ENCODE measurements at regions not wholly inside any gene's neighbourhood (a gene's known extent, or its start where the extent isn't known, plus 50 kb on each side); places are given as distances from the start of the nearest gene placed in this dataset.
A peak's percentile ranks its signal among the peaks of the same experiment; 100 is the strongest.
"Not testable (repeated sequence)": the region's sequence is repeated elsewhere in the genome, so short reads cannot be mapped to it uniquely, and the experiment has no call there.

- no peak overlapping the region for H3K4me3 ChIP-seq (ENCODE audit: low read length)
- no peak overlapping the region for H3K9ac ChIP-seq (ENCODE audit: low read depth, low read length)
- no peak overlapping the region for H3K4me2 ChIP-seq (ENCODE audit: low read length)
- no peaks in the 10 kb centered on the region for H3K4me1 ChIP-seq (ENCODE audit: control insufficient read depth, insufficient read depth, low read length)
- H3K9me3 ChIP-seq (replicated peaks; ENCODE audit: low read length): peaks cover 8% of the 10 kb centered on the region
- no peaks in the 10 kb centered on the region for H3K27me3 ChIP-seq (ENCODE audit: control insufficient read depth, insufficient read depth, low read length)
- no peaks in the 10 kb centered on the region for H3K36me3 ChIP-seq (ENCODE audit: insufficient read depth, low read length)
These were observed 390.1 kb downstream of the LTN1 start for GRCh38 chr21:28602546-28602945.

GRCh38 chr21:28598214-28598613 lies 394.5 kb downstream of the LTN1 start:
- no peaks in the 10 kb centered on the region for H3K27me3 ChIP-seq (ENCODE audit: control insufficient read depth, insufficient read depth, low read length)
- no peak overlapping the region for H3K4me3 ChIP-seq (ENCODE audit: low read length)
- H3K4me2 ChIP-seq (ENCODE audit: low read length): no peak overlapping the region
- H3K36me3 ChIP-seq (ENCODE audit: insufficient read depth, low read length): no peaks in the 10 kb centered on the region
- H3K9ac ChIP-seq (ENCODE audit: low read depth, low read length): no peak overlapping the region
- no peaks in the 10 kb centered on the region for H3K4me1 ChIP-seq (ENCODE audit: control insufficient read depth, insufficient read depth, low read length)
- H3K9me3 ChIP-seq (replicated peaks; ENCODE audit: low read length): peaks cover 8% of the 10 kb centered on the region

GRCh38 chr21:28592205-28592865 lies 400.3 kb downstream of the LTN1 start:
- Histone ChIP-seq H3K9me3 (replicated peaks; ENCODE audit: low read length) (no peaks in the 10 kb centered on the region), H3K4me3 (ENCODE audit: low read length) (no peak overlapping the region), H3K36me3 (ENCODE audit: insufficient read depth, low read length) (no peaks in the 10 kb centered on the region), H3K4me1 (ENCODE audit: control insufficient read depth, insufficient read depth, low read length) (peaks cover 12% of the 10 kb centered on the region), H3K4me2 (ENCODE audit: low read length) (no peak overlapping the region), H3K9ac (ENCODE audit: low read depth, low read length) (no peak overlapping the region), H3K27me3 (ENCODE audit: control insufficient read depth, insufficient read depth, low read length) (no peaks in the 10 kb centered on the region)

- Histone ChIP-seq H3K36me3 (ENCODE audit: insufficient read depth, low read length) (no peaks in the 10 kb centered on the region), H3K4me2 (ENCODE audit: low read length) (no peak overlapping the region), H3K9ac (ENCODE audit: low read depth, low read length) (no peak overlapping the region), H3K9me3 (replicated peaks; ENCODE audit: low read length) (no peaks in the 10 kb centered on the region), H3K27me3 (ENCODE audit: control insufficient read depth, insufficient read depth, low read length) (no peaks in the 10 kb centered on the region), H3K4me3 (ENCODE audit: low read length) (no peak overlapping the region), H3K4me1 (ENCODE audit: control insufficient read depth, insufficient read depth, low read length) (peaks cover 16% of the 10 kb centered on the region)
These were observed 402.0 kb downstream of the LTN1 start for GRCh38 chr21:28590676-28591075.

- Histone ChIP-seq H3K4me3 (ENCODE audit: low read length) (no peak overlapping the region), H3K27me3 (ENCODE audit: control insufficient read depth, insufficient read depth, low read length) (no peaks in the 10 kb centered on the region), H3K4me1 (ENCODE audit: control insufficient read depth, insufficient read depth, low read length) (peaks cover 16% of the 10 kb centered on the region), H3K9me3 (replicated peaks; ENCODE audit: low read length) (no peaks in the 10 kb centered on the region), H3K9ac (ENCODE audit: low read depth, low read length) (no peak overlapping the region), H3K36me3 (ENCODE audit: insufficient read depth, low read length) (no peaks in the 10 kb centered on the region), H3K4me2 (ENCODE audit: low read length) (no peak overlapping the region)
These were observed 402.7 kb downstream of the LTN1 start for GRCh38 chr21:28590026-28590425.

- H3K4me3 ChIP-seq (ENCODE audit: low read length): no peak overlapping the region
- no peaks in the 10 kb centered on the region for H3K9me3 ChIP-seq (replicated peaks; ENCODE audit: low read length)
- no peak overlapping the region for H3K9ac ChIP-seq (ENCODE audit: low read depth, low read length)
- peaks cover 16% of the 10 kb centered on the region for H3K4me1 ChIP-seq (ENCODE audit: control insufficient read depth, insufficient read depth, low read length)
- no peaks in the 10 kb centered on the region for H3K27me3 ChIP-seq (ENCODE audit: control insufficient read depth, insufficient read depth, low read length)
- H3K36me3 ChIP-seq (ENCODE audit: insufficient read depth, low read length): no peaks in the 10 kb centered on the region
- H3K4me2 ChIP-seq (ENCODE audit: low read length): no peak overlapping the region
These were observed 403.7 kb downstream of the LTN1 start for GRCh38 chr21:28588997-28589396.

- H3K9ac ChIP-seq (ENCODE audit: low read depth, low read length): peak overlapping the region; percentile 38
- peak overlapping the region; percentile 41 for H3K4me2 ChIP-seq (ENCODE audit: low read length)
- no peaks in the 10 kb centered on the region for H3K27me3 ChIP-seq (ENCODE audit: control insufficient read depth, insufficient read depth, low read length)
- H3K4me1 ChIP-seq (ENCODE audit: control insufficient read depth, insufficient read depth, low read length): peaks cover 16% of the 10 kb centered on the region
- H3K9me3 ChIP-seq (replicated peaks; ENCODE audit: low read length): no peaks in the 10 kb centered on the region
- peak overlapping the region; percentile 15 for H3K4me3 ChIP-seq (ENCODE audit: low read length)
- H3K36me3 ChIP-seq (ENCODE audit: insufficient read depth, low read length): no peaks in the 10 kb centered on the region
These were observed 404.9 kb downstream of the LTN1 start for GRCh38 chr21:28587748-28588147.

GRCh38 chr21:28581976-28582375 lies 410.7 kb downstream of the LTN1 start:
- Histone ChIP-seq H3K4me1 (ENCODE audit: control insufficient read depth, insufficient read depth, low read length) (peaks cover 7% of the 10 kb centered on the region), H3K4me2 (ENCODE audit: low read length) (no peak overlapping the region), H3K27me3 (ENCODE audit: control insufficient read depth, insufficient read depth, low read length) (no peaks in the 10 kb centered on the region), H3K9me3 (replicated peaks; ENCODE audit: low read length) (no peaks in the 10 kb centered on the region), H3K36me3 (ENCODE audit: insufficient read depth, low read length) (no peaks in the 10 kb centered on the region), H3K4me3 (ENCODE audit: low read length) (no peak overlapping the region), H3K9ac (ENCODE audit: low read depth, low read length) (no peak overlapping the region)

GRCh38 chr21:28581311-28581731 lies 411.4 kb downstream of the LTN1 start:
- H3K4me1 ChIP-seq (ENCODE audit: control insufficient read depth, insufficient read depth, low read length); H3K9me3 ChIP-seq (replicated peaks; ENCODE audit: low read length); H3K36me3 ChIP-seq (ENCODE audit: insufficient read depth, low read length); H3K4me2 ChIP-seq (ENCODE audit: low read length); H3K4me3 ChIP-seq (ENCODE audit: low read length); H3K9ac ChIP-seq (ENCODE audit: low read depth, low read length); H3K27me3 ChIP-seq (ENCODE audit: control insufficient read depth, insufficient read depth, low read length): not testable (repeated sequence)

- no peaks in the 10 kb centered on the region for H3K9me3 ChIP-seq (replicated peaks; ENCODE audit: low read length)
- H3K4me1 ChIP-seq (ENCODE audit: control insufficient read depth, insufficient read depth, low read length): peaks cover 6% of the 10 kb centered on the region
These were observed 412.1 kb downstream of the LTN1 start for GRCh38 chr21:28580585-28580984.

GRCh38 chr21:28579986-28580550 lies 412.6 kb downstream of the LTN1 start:
- no peak overlapping the region for H3K9ac ChIP-seq (ENCODE audit: low read depth, low read length)
- no peaks in the 10 kb centered on the region for H3K27me3 ChIP-seq (ENCODE audit: control insufficient read depth, insufficient read depth, low read length)
- H3K4me3 ChIP-seq (ENCODE audit: low read length): no peak overlapping the region
- H3K9me3 ChIP-seq (replicated peaks; ENCODE audit: low read length): no peaks in the 10 kb centered on the region
- H3K4me2 ChIP-seq (ENCODE audit: low read length): no peak overlapping the region
- no peaks in the 10 kb centered on the region for H3K36me3 ChIP-seq (ENCODE audit: insufficient read depth, low read length)
- H3K4me1 ChIP-seq (ENCODE audit: control insufficient read depth, insufficient read depth, low read length): peaks cover 6% of the 10 kb centered on the region

More at GRCh38 chr21:28580585-28580984, 412.1 kb downstream of the LTN1 start:
- Histone ChIP-seq H3K9ac (ENCODE audit: low read depth, low read length) (no peak overlapping the region), H3K27me3 (ENCODE audit: control insufficient read depth, insufficient read depth, low read length) (no peaks in the 10 kb centered on the region), H3K4me3 (ENCODE audit: low read length) (no peak overlapping the region), H3K36me3 (ENCODE audit: insufficient read depth, low read length) (no peaks in the 10 kb centered on the region), H3K4me2 (ENCODE audit: low read length) (no peak overlapping the region)

- Histone ChIP-seq H3K4me3 (ENCODE audit: low read length) (no peak overlapping the region), H3K9ac (ENCODE audit: low read depth, low read length) (no peak overlapping the region), H3K36me3 (ENCODE audit: insufficient read depth, low read length) (no peaks in the 10 kb centered on the region), H3K9me3 (replicated peaks; ENCODE audit: low read length) (no peaks in the 10 kb centered on the region), H3K27me3 (ENCODE audit: control insufficient read depth, insufficient read depth, low read length) (no peaks in the 10 kb centered on the region), H3K4me1 (ENCODE audit: control insufficient read depth, insufficient read depth, low read length) (peaks cover under 1% of the 10 kb centered on the region), H3K4me2 (ENCODE audit: low read length) (no peak overlapping the region)
These were observed 424.0 kb downstream of the LTN1 start for GRCh38 chr21:28568692-28569091.

Data from skeletal muscle satellite cell (primary cell).